ENCODE measurements at regions not wholly inside any gene's neighbourhood (a gene's known extent, or its start where the extent isn't known, plus 50 kb on each side); places are given as distances from the start of the nearest gene placed in this dataset.

GRCh38 chr3:152768478-152768877 is 66.5 kb upstream of the P2RY1 start:
- TF ChIP-seq CTCF (IDR thresholded peaks at IDR 0.05) (no peak), POLR2A (IDR thresholded peaks at IDR 0.05) (no peak), EP300 (IDR thresholded peaks at IDR 0.05) (no peak)
